ENCODE measurements at regions not wholly inside any gene's neighbourhood (a gene's known extent, or its start where the extent isn't known, plus 50 kb on each side); places are given as distances from the start of the nearest gene placed in this dataset.

DNA sequence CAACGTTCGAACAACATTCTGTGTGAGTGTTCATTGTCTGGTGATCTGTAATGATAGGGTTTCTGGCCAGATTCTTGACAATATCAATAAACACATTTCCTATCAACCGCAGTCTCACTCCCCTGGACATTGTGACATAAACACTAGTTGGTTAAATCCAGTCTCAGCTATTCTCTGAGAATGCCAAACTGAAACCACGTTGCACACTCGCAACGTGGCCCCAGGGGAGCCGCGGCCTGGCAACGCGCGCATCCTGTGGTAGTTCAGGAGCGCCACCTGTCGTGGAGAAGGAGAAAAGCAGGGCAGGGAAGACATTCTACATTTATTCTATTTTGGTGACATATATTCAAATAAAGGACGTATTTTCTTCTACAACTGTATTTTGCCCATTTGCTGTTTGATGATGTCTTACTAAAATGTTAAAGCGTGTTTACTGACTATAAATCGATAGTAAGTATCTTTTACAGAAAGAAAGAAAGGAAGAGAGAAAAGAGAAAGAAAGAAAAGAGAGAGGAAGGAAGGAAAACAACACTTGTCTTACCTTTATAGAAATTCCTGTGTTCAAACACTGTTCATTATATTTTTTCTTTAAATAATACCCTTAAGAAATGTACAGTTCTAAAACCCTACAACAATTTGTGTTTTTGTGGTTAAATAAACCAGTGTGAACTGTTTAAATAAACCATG, 738.3 kb upstream of the FRG1 start:
- TF ChIP-seq POLR2AphosphoS5 (IDR thresholded peaks at IDR 0.05) (peak in 1 of 2 donors; percentile 25), POLR2A (IDR thresholded peaks at IDR 0.05; ENCODE audit: low read depth) (no peak)
